Activated CD8-positive, alpha-beta T cell treated with anti-CD3 and anti-CD28 coated beads for 36 hours (primary cell): ENCODE measurements at regions not wholly inside any gene's neighbourhood (a gene's known extent, or its start where the extent isn't known, plus 50 kb on each side); places are given as distances from the start of the nearest gene placed in this dataset.

Experiments used
- ATAC-seq: fragments of 200-7000 bp; cut with Tn5 transposase; one replicate; pipeline ENCODE4 v1.10.0; 2021; ENCODE audit warnings: mild to moderate bottlenecking, moderate library complexity
- CTCF ChIA-PET: fragments of 350-600 bp; sonication (Branson Sonifier 250); formaldehyde crosslinking; loops from one replicate; lab custom pipeline; 2021; ENCODE audit warnings: antibody characterized with exemption; lab: Charles Lee
- POLR2A ChIA-PET: fragments of 350-600 bp; sonication (Branson Sonifier 250); formaldehyde crosslinking; loops from one replicate; lab custom pipeline; 2021; ENCODE audit warnings: antibody characterized with exemption; lab: Charles Lee
- DNase-seq: peaks from one replicate; pipeline ENCODE4 v3.0.0-alpha.2; 2020
- H3K27ac Mint-ChIP-seq: one replicate; pipeline ENCODE4 v1.8.0; 2021; ENCODE audit warnings: mild to moderate bottlenecking, mixed read lengths
- H3K27me3 Mint-ChIP-seq: one replicate; pipeline ENCODE4 v1.8.0; 2021; ENCODE audit warnings: mixed read lengths
- H3K36me3 Mint-ChIP-seq: one replicate; pipeline ENCODE4 v1.8.0; 2021; ENCODE audit warnings: low read depth, mixed read lengths
- H3K4me1 Mint-ChIP-seq: one replicate; pipeline ENCODE4 v1.8.0; 2021; ENCODE audit warnings: low read depth, mixed read lengths
- H3K4me3 Mint-ChIP-seq: one replicate; pipeline ENCODE4 v1.8.0; 2021; ENCODE audit warnings: mild to moderate bottlenecking, moderate library complexity, mixed read lengths
- H3K9me3 Mint-ChIP-seq: one replicate; pipeline ENCODE4 v1.8.0; 2021; ENCODE audit warnings: mixed read lengths
- CTCF ChIP-seq: fragments of 200-600 bp; IDR thresholded peaks from one replicate; pipeline ENCODE4 v1.8.0; 2022; ENCODE audit warnings: antibody characterized with exemption, mild to moderate bottlenecking
- intact Hi-C: fragments of 100-400 bp; cut with micrococcal nuclease; formaldehyde crosslinking; loops from one replicate; pipeline ENCODE4 v1.10.0; 2022

- no peaks in the 10 kb centered on the region for H3K27me3 Mint-ChIP-seq
- peaks cover 9% of the 10 kb centered on the region for H3K9me3 Mint-ChIP-seq
- ATAC-seq (no peak), DNase-seq (no peak)
- CTCF ChIA-PET: no interaction called here
- H3K27ac Mint-ChIP-seq: no peak overlapping the region
- no peak overlapping the region for H3K4me3 Mint-ChIP-seq
- TF ChIP-seq CTCF: no peak
- H3K4me1 Mint-ChIP-seq: no peaks in the 10 kb centered on the region
- intact Hi-C loops: no loop called here
- H3K36me3 Mint-ChIP-seq: no peaks in the 10 kb centered on the region
- POLR2A ChIA-PET: no interaction called here
These were observed 99.4 kb upstream of the GRIK2 start for GRCh38 chr6:101294051-101294638.

- no peak overlapping the region for H3K4me3 Mint-ChIP-seq
- ChIA-PET CTCF (no interaction called here), POLR2A (no interaction called here)
- no peak for TF ChIP-seq CTCF
- H3K27me3 Mint-ChIP-seq: no peaks in the 10 kb centered on the region
- no peaks in the 10 kb centered on the region for H3K36me3 Mint-ChIP-seq
- peaks cover 9% of the 10 kb centered on the region for H3K9me3 Mint-ChIP-seq
- no peaks in the 10 kb centered on the region for H3K4me1 Mint-ChIP-seq
- intact Hi-C loops: no loop called here
- no peak for ATAC-seq
- no peak for DNase-seq
- no peak overlapping the region for H3K27ac Mint-ChIP-seq
These were observed 98.8 kb upstream of the GRIK2 start for GRCh38 chr6:101294676-101295075.

- ATAC-seq (no peak), DNase-seq (no peak)
- Mint-ChIP-seq H3K4me3 (no peak overlapping the region), H3K36me3 (no peaks in the 10 kb centered on the region), H3K9me3 (peaks cover 9% of the 10 kb centered on the region), H3K27me3 (no peaks in the 10 kb centered on the region), H3K4me1 (no peaks in the 10 kb centered on the region), H3K27ac (no peak overlapping the region)
- intact Hi-C loops: no loop called here
- no peak for TF ChIP-seq CTCF
- ChIA-PET CTCF (no interaction called here), POLR2A (no interaction called here)
These were observed 97.1 kb upstream of the GRIK2 start for GRCh38 chr6:101296169-101296960.

GRCh38 chr6:101302593-101302992 lies 90.9 kb upstream of the GRIK2 start:
- no peaks in the 10 kb centered on the region for H3K27me3 Mint-ChIP-seq
- POLR2A ChIA-PET: no interaction called here
- DNase-seq: no peak

More at GRCh38 chr6:101302593-101302992, 90.9 kb upstream of the GRIK2 start:
- H3K4me1 Mint-ChIP-seq: peaks cover 3% of the 10 kb centered on the region
- intact Hi-C loops: no loop called here
- TF ChIP-seq CTCF: no peak
- no peak for ATAC-seq
- no peak overlapping the region for H3K27ac Mint-ChIP-seq
- peaks cover 11% of the 10 kb centered on the region for H3K9me3 Mint-ChIP-seq
- CTCF ChIA-PET: no interaction called here
- H3K4me3 Mint-ChIP-seq: no peak overlapping the region
- no peaks in the 10 kb centered on the region for H3K36me3 Mint-ChIP-seq
